ENCODE measurements at regions not wholly inside any gene's neighbourhood (a gene's known extent, or its start where the extent isn't known, plus 50 kb on each side); places are given as distances from the start of the nearest gene placed in this dataset.

- Histone ChIP-seq H3K4me3 (no peak overlapping the region), H3K9me3 (no peaks in the 10 kb centered on the region), H3K36me3 (no peaks in the 10 kb centered on the region), H3K27me3 (no peaks in the 10 kb centered on the region)
- no peak for DNase-seq
Measured at GRCh38 chr1:91621907-91622306, 121.3 kb downstream of the CDC7 start.

GRCh38 chr1:91622616-91623015, 122.0 kb downstream of the CDC7 start:
- Histone ChIP-seq H3K27me3 (no peaks in the 10 kb centered on the region), H3K36me3 (no peaks in the 10 kb centered on the region), H3K4me3 (no peak overlapping the region), H3K9me3 (no peaks in the 10 kb centered on the region)
- DNase-seq = peak; percentile 24

- no peaks in the 10 kb centered on the region for H3K9me3 ChIP-seq
- H3K36me3 ChIP-seq = no peaks in the 10 kb centered on the region
- no peak overlapping the region for H3K4me3 ChIP-seq
- H3K27me3 ChIP-seq = no peaks in the 10 kb centered on the region
- no peak for DNase-seq
Measured at GRCh38 chr1:91623020-91623419, 122.4 kb downstream of the CDC7 start.

GRCh38 chr1:91624331-91624730, 123.7 kb downstream of the CDC7 start:
- Histone ChIP-seq H3K36me3 (no peaks in the 10 kb centered on the region), H3K9me3 (no peaks in the 10 kb centered on the region), H3K4me3 (no peak overlapping the region), H3K27me3 (no peaks in the 10 kb centered on the region)
- DNase-seq = no peak

All from MG63 (cell line).